GM13977 (cell line): ENCODE measurements at regions not wholly inside any gene's neighbourhood (a gene's known extent, or its start where the extent isn't known, plus 50 kb on each side); places are given as distances from the start of the nearest gene placed in this dataset.

Experiments used
- DNase-seq: peaks from one replicate; pipeline ENCODE4 v3.0.0; 2012; ENCODE audit warnings: low spot score
- CTCF ChIP-seq: IDR thresholded peaks from 2 replicates; pipeline ENCODE4 v1.5.1; 2012; ENCODE audit warnings: mild to moderate bottlenecking, control low read depth; ENCODE audit not compliant: insufficient read depth; ENCODE audit errors: extremely low read depth, missing control alignments
- in situ Hi-C: fragments of 300-500 bp; cut with MboI; formaldehyde crosslinking; loops from one replicate; pipeline ENCODE4 v1.12.0; 2022; ENCODE audit warnings: low sequenced_read_pairs, low pct_unique_long_range_greater_than_20kb, mixed read lengths, inconsistent platforms; ENCODE audit not compliant: unreplicated experiment

GRCh38 chr5:109959652-109960051 is 269.9 kb downstream of the MAN2A1 start:
- no peak for TF ChIP-seq CTCF
- in situ Hi-C loops, result no loop called here
- DNase-seq, result no peak

DNA sequence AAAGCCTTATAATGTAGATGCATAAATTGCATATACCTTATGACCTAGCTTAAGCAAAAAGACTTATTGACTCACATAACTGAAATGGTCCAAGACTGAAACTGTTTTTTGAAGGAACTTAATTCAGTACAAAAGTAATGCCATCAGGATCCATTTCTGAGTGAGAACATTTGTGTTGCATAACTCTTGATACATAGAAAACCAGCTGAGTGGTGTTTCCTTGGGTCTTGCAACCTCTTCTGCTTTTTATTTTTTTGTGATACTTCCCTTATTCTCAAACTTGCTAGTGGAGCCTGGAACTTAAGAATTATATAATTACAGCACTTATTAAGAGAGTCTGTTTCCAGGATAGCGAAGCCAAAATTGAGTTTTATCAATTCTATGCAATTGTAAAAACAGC is 272.0 kb downstream of the MAN2A1 start:
- TF ChIP-seq CTCF, result no peak
- in situ Hi-C loops, result no loop called here
- DNase-seq, result no peak

- DNase-seq, result no peak
- in situ Hi-C loops, result no loop called here
- no peak for TF ChIP-seq CTCF
These were observed 273.3 kb downstream of the MAN2A1 start for GRCh38 chr5:109962882-109963603.

DNA sequence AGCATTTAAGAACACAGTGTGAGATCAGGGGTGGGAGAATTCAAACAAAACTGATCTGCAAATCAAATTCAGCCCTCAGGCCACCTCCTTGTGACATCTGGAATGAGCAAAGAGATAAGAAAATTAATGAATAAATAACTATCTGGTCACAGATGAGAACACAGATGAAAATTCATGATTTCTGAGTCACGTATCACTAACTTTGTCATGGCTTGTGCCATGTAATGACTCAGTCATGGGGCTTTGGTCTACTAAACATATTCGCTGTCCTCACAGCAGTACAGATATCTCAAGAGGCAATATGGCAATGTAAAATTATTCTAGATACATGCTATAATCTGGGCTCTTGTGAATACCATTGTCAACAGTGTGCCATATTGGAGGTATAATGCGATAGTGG is 274.4 kb downstream of the MAN2A1 start:
- in situ Hi-C loops, result no loop called here
- DNase-seq, result no peak
- no peak for TF ChIP-seq CTCF

- DNase-seq, result no peak
- in situ Hi-C loops, result no loop called here
- no peak for TF ChIP-seq CTCF
These were observed 275.9 kb downstream of the MAN2A1 start for GRCh38 chr5:109965634-109966033.

DNA sequence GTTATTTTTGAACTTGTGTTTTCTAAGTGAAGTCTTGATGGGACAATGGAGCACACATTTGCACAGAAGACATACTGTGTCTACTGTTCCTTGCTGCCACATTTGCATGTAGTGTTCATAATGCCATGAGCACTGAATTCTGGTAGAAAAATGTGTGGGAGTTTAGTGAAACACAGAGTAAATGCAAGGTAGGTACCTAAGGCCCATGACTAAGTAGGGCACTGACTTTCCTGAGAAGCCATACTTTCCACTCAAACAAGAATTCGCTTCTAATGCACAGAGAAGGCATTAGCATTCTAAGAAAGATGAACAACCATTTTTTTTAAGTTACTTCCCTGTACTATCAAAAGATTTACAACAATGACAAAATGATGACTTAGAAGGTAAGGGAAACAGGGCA is 282.2 kb downstream of the MAN2A1 start:
- no peak for TF ChIP-seq CTCF
- no peak for DNase-seq
- in situ Hi-C loops, result no loop called here
